PC-3 (cell line): ENCODE measurements at regions not wholly inside any gene's neighbourhood (a gene's known extent, or its start where the extent isn't known, plus 50 kb on each side); places are given as distances from the start of the nearest gene placed in this dataset.

Experiments
- EZH2phosphoT487 ChIP-seq: fragments of 300-600 bp; sonication (generic); IDR thresholded peaks from 2 replicates; pipeline ENCODE4 v1.6.1; 2018; ENCODE audit warnings: mild to moderate bottlenecking, antibody characterized with exemption, low read length, borderline replicate concordance
- TF ChIP-seq, protein P1 (sequence below): fragments of 300-600 bp; sonication (generic); conservative IDR thresholded peaks from 2 replicates; pipeline ENCODE4 v1.5.1; 2017; ENCODE audit warnings: antibody characterized with exemption, low read depth, mild to moderate bottlenecking, low read length

DNA sequence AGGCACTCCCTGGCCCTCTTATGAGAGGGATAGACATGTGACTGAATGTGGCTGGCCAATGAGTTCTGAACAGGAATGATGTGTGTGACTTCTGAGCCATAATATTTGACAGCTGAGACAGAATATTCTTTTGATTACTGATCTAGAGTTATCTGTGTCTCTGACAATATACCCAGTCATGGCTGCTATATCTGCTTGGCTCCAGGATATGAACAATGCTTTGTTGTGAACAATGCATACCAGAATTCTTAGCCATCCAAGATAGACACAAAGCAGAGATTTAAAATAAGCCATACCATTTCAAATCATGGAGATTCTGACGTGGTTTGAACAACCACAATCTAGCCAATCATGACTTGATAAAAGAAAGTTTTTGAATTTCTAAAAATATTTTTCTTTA lies 840.3 kb upstream of the SEMA6A start:
- no peak for TF ChIP-seq EZH2phosphoT487
- TF ChIP-seq, protein P1, sequence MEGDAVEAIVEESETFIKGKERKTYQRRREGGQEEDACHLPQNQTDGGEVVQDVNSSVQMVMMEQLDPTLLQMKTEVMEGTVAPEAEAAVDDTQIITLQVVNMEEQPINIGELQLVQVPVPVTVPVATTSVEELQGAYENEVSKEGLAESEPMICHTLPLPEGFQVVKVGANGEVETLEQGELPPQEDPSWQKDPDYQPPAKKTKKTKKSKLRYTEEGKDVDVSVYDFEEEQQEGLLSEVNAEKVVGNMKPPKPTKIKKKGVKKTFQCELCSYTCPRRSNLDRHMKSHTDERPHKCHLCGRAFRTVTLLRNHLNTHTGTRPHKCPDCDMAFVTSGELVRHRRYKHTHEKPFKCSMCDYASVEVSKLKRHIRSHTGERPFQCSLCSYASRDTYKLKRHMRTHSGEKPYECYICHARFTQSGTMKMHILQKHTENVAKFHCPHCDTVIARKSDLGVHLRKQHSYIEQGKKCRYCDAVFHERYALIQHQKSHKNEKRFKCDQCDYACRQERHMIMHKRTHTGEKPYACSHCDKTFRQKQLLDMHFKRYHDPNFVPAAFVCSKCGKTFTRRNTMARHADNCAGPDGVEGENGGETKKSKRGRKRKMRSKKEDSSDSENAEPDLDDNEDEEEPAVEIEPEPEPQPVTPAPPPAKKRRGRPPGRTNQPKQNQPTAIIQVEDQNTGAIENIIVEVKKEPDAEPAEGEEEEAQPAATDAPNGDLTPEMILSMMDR: no peak
